HepG2 (cell line): ENCODE measurements at regions not wholly inside any gene's neighbourhood (a gene's known extent, or its start where the extent isn't known, plus 50 kb on each side); places are given as distances from the start of the nearest gene placed in this dataset.

Experiments
- ARID3A ChIP-seq: IDR thresholded peaks from 2 replicates; pipeline ENCODE4 v1.6.1; 2012; ENCODE audit warnings: low read depth, low read length, improper control_type of control experiment
- GZF1 ChIP-seq: sonication (generic); formaldehyde crosslinking; IDR thresholded peaks from 2 replicates; pipeline ENCODE4 v1.5.1; 2020; ENCODE audit warnings: mild to moderate bottlenecking, missing genetic modification reagents
- HDAC1 ChIP-seq: sonication (generic); formaldehyde crosslinking; IDR thresholded peaks from 2 replicates; pipeline ENCODE4 v1.5.1; 2020; ENCODE audit warnings: mild to moderate bottlenecking, missing genetic modification reagents
- HHEX ChIP-seq: IDR thresholded peaks from 2 replicates; pipeline ENCODE4 v1.6.1; 2016; ENCODE audit warnings: control low read depth
- HMG20B ChIP-seq: conservative IDR thresholded peaks from 2 replicates; pipeline ENCODE4 v1.6.1; 2016; ENCODE audit warnings: missing genetic modification reagents, missing compliant biosample characterization
- HMGXB3 ChIP-seq: sonication (generic); formaldehyde crosslinking; IDR thresholded peaks from 2 replicates; pipeline ENCODE4 v1.4.0; 2020; ENCODE audit warnings: missing genetic modification reagents, borderline replicate concordance
- HNF1A ChIP-seq, 2 experiments: sonication (generic) in 1 of 2; formaldehyde crosslinking in 1 of 2; IDR thresholded peaks; 2 replicates each; pipeline versions ENCODE4 v1.4.0 to v1.6.1; 2016 to 2020; ENCODE audit warnings: borderline replicate concordance in 1 of 2, low read depth in 1 of 2, mild to moderate bottlenecking in 1 of 2, missing genetic modification reagents in 1 of 2
- JARID2 ChIP-seq: sonication (generic); formaldehyde crosslinking; IDR thresholded peaks from 2 replicates; pipeline ENCODE4 v1.8.1; 2023; ENCODE audit warnings: missing genetic modification reagents, inconsistent platforms; ENCODE audit not compliant: insufficient replicate concordance
- KLF13 ChIP-seq: sonication (generic); formaldehyde crosslinking; IDR thresholded peaks from 2 replicates; pipeline ENCODE4 v1.4.0; 2020; ENCODE audit warnings: mild to moderate bottlenecking, missing genetic modification reagents
- MIXL1 ChIP-seq: IDR thresholded peaks from 2 replicates; pipeline ENCODE4 v1.6.1; 2016
- ONECUT2 ChIP-seq: sonication (generic); formaldehyde crosslinking; IDR thresholded peaks from 2 replicates; pipeline ENCODE4 v1.4.0; 2020; ENCODE audit warnings: missing genetic modification reagents
- PITX1 ChIP-seq: sonication (generic); formaldehyde crosslinking; IDR thresholded peaks from 2 replicates; pipeline ENCODE4 v1.5.1; 2020; ENCODE audit warnings: mild to moderate bottlenecking, missing genetic modification reagents
- SAP130 ChIP-seq: IDR thresholded peaks from 2 replicates; pipeline ENCODE4 v1.6.1; 2016; ENCODE audit warnings: low read depth
- SOX6 ChIP-seq, 2 experiments: fragments of 450-650 bp in 1 of 2; sonication (generic) in 1 of 2; formaldehyde crosslinking in 1 of 2; IDR thresholded peaks; 2 replicates each; pipeline versions ENCODE4 v1.4.0 to v1.6.1; 2017 to 2020; ENCODE audit warnings: antibody characterized with exemption in 1 of 2, mild to moderate bottlenecking in 1 of 2, missing genetic modification reagents in 1 of 2
- TMF1 ChIP-seq: sonication (generic); formaldehyde crosslinking; IDR thresholded peaks from 2 replicates; pipeline ENCODE4 v1.8.1; 2022; ENCODE audit warnings: low read depth, missing genetic modification reagents
- ZMYM4 ChIP-seq: sonication (generic); formaldehyde crosslinking; IDR thresholded peaks from 2 replicates; pipeline ENCODE4 v1.8.1; 2023; ENCODE audit warnings: mild to moderate bottlenecking, missing genetic modification reagents
- ZNF205 ChIP-seq: IDR thresholded peaks from 2 replicates; pipeline ENCODE4 v1.6.1; 2018; ENCODE audit warnings: missing biosample characterization, missing genetic modification reagents
- ZNF274 ChIP-seq: sonication (generic); formaldehyde crosslinking; IDR thresholded peaks from 2 replicates; pipeline ENCODE4 v1.5.1; 2020; ENCODE audit warnings: mild to moderate bottlenecking, missing genetic modification reagents
- ZNF878 ChIP-seq: sonication (generic); formaldehyde crosslinking; IDR thresholded peaks from 2 replicates; pipeline ENCODE4 v1.8.1; 2023; ENCODE audit warnings: mild to moderate bottlenecking, missing genetic modification reagents, moderate library complexity

- 0 out of 2 replicates have a peak, but pooled peaks have one; percentile 26 for TF ChIP-seq ARID3A
- peak; percentile 33; the same call in 1 of the 2 replicates for TF ChIP-seq SAP130 (CRISPR knock-in tag)
- peak; percentile 58 for TF ChIP-seq HDAC1 (CRISPR knock-in tag)
- peak; percentile 68 for TF ChIP-seq ZMYM4 (CRISPR knock-in tag)
- TF ChIP-seq HNF1A (IDR thresholded peaks at IDR 0.05; ENCODE audit: low read depth) = 0 out of 2 replicates have a peak, but pooled peaks have one; percentile 17
- TF ChIP-seq HNF1A (CRISPR knock-in tag; IDR thresholded peaks at IDR 0.05; ENCODE audit: borderline replicate concordance) = no peak
- peak; percentile 50; the same call in 1 of the 2 replicates for TF ChIP-seq PITX1
- no peak for TF ChIP-seq SOX6 (IDR thresholded peaks at IDR 0.05)
- TF ChIP-seq SOX6 (CRISPR knock-in tag; IDR thresholded peaks at IDR 0.05) = peak; percentile 81
- TF ChIP-seq HMG20B (CRISPR knock-in tag) = no peak
- TF ChIP-seq ONECUT2 (CRISPR knock-in tag) = peak; percentile 92
- TF ChIP-seq KLF13 = no peak
- no peak for TF ChIP-seq GZF1
- no peak for TF ChIP-seq ZNF878
- TF ChIP-seq ZNF274 = no peak
- no peak for TF ChIP-seq TMF1 (CRISPR knock-in tag)
- peak; percentile 20; the same call in 1 of the 2 replicates for TF ChIP-seq HHEX (CRISPR knock-in tag)
- no peak for TF ChIP-seq HMGXB3
- TF ChIP-seq MIXL1 (CRISPR knock-in tag) = peak; percentile 79; the same call in 1 of the 2 replicates
- 0 out of 2 replicates have a peak, but pooled peaks have one; percentile 44 for TF ChIP-seq ZNF205
- TF ChIP-seq JARID2 (CRISPR knock-in tag) = no peak
Measured at GRCh38 chr11:93034031-93034722, 64.7 kb downstream of the MTNR1B start (continued).
